ENCODE measurements at regions not wholly inside any gene's neighbourhood (a gene's known extent, or its start where the extent isn't known, plus 50 kb on each side); places are given as distances from the start of the nearest gene placed in this dataset.

GRCh38 chr14:29320286-29320685 lies 553.7 kb downstream of the FOXG1 start:
- intact Hi-C loops (cut with DNase I), result no loop called here

DNA sequence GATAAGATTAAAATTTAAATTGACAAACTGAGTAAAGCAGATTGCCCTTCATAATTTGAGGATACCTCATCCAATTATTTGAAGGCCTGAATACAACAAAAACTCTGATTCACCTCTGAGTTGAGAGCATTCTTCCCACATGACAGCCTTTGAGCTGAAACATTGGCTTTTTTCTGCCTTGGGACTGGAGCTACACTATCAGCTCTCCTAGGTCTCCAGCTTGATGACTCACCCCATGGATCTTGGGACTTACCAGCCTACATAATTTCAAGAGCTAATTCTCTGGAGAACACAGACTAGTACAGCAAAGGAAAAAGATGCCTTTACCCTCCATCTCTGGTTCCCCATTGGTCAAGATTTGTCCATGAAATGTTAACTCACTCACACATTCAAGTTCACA lies 555.1 kb downstream of the FOXG1 start:
- no peak for DNase-seq (ENCODE audit: extremely low spot score)
- Histone ChIP-seq H3K9me3 (no peaks in the 10 kb centered on the region), H3K36me3 (no peaks in the 10 kb centered on the region), H3K4me1 (no peaks in the 10 kb centered on the region), H3K27ac (replicated peaks in 1 of 4) (no peak overlapping the region), H3K4me3 (no peak overlapping the region), H3K27me3 (no peaks in the 10 kb centered on the region)
- intact Hi-C loops (cut with DNase I), result no loop called here
- TF ChIP-seq POLR2AphosphoS5 (IDR thresholded peaks at IDR 0.05), result no peak
- TF ChIP-seq EP300 (IDR thresholded peaks at IDR 0.05), result no peak
- no peak for TF ChIP-seq POLR2A (IDR thresholded peaks at IDR 0.05; ENCODE audit: low read depth)
- no peak for TF ChIP-seq CTCF (IDR thresholded peaks at IDR 0.05)

More at GRCh38 chr14:29320286-29320685, 553.7 kb downstream of the FOXG1 start:
- no peak for DNase-seq (ENCODE audit: extremely low spot score)
- TF ChIP-seq POLR2A (IDR thresholded peaks at IDR 0.05; ENCODE audit: low read depth) (no peak), EP300 (IDR thresholded peaks at IDR 0.05) (no peak), POLR2AphosphoS5 (IDR thresholded peaks at IDR 0.05) (no peak), CTCF (IDR thresholded peaks at IDR 0.05) (no peak)
- H3K9me3 ChIP-seq, result no peaks in the 10 kb centered on the region
- H3K4me3 ChIP-seq, result no peak overlapping the region
- H3K4me1 ChIP-seq, result no peaks in the 10 kb centered on the region
- H3K27ac ChIP-seq (replicated peaks in 1 of 4), result no peak overlapping the region
- 100% methylated on average over 1 of the region's 1 CpG for WGBS
- H3K36me3 ChIP-seq, result no peaks in the 10 kb centered on the region
- no peaks in the 10 kb centered on the region for H3K27me3 ChIP-seq

DNA sequence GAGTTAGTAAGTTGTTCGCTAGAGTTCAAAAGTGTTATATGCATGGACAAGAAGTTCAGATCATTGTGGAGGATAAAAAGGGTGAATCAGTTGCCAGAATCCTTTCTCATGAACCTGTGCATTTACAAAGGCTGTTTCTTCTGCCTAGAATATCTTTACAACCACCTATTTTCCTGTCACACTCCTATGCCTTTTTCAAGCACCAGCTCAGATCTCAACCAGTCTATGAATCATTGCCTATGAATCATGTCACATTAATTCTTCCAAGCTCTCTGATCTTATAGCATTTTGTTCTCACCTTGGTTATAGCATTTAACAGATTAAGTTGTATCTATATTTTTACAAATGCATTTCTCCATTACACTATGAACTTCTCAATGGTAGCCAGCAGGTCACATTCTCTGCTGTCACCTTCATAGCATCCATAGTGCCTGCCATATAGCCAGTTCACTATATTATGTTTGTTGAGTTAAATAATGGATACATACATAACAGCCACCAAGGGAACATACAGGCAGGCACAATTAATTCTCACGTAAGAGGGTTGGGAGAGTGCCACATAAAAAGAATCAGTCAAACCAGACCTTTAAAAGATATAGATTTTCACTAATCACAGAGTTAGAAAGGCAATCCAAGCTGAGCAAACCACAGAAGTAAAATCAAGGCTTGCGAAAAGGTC lies 573.0 kb downstream of the FOXG1 start:
- TF ChIP-seq EP300 (IDR thresholded peaks at IDR 0.05) (no peak), POLR2AphosphoS5 (IDR thresholded peaks at IDR 0.05) (no peak), CTCF (IDR thresholded peaks at IDR 0.05) (no peak), POLR2A (IDR thresholded peaks at IDR 0.05; ENCODE audit: low read depth) (no peak)

DNA sequence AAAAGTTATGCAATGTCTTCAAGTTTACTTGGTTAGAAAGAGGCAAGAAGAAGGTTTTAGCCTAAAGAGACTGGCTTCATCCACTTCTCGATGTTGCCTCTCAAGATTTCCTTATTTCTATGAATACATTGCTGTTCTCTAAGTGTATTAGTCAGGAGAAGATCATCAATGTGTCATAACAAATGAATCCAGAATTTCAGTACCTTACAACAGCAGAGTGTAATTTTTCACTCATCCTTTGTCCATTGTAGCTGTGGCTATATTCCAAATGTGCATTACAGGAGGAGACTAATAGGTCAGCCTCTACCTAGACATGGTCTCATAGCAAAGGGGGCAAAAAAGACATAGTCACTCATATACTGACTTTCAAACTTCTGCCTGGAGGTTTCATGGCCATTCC lies 579.1 kb downstream of the PRKD1 start:
- Histone ChIP-seq H3K9me3 (no peaks in the 10 kb centered on the region), H3K36me3 (no peaks in the 10 kb centered on the region), H3K4me3 (no peak overlapping the region), H3K27me3 (no peaks in the 10 kb centered on the region), H3K27ac (replicated peaks in 1 of 4) (no peak overlapping the region), H3K4me1 (no peaks in the 10 kb centered on the region)
- WGBS, result 78% methylated on average over 1 of the region's 1 CpG
- intact Hi-C loops (cut with DNase I), result no loop called here
- TF ChIP-seq POLR2AphosphoS5 (IDR thresholded peaks at IDR 0.05) (no peak), CTCF (IDR thresholded peaks at IDR 0.05) (no peak), POLR2A (IDR thresholded peaks at IDR 0.05; ENCODE audit: low read depth) (no peak), EP300 (IDR thresholded peaks at IDR 0.05) (no peak)
- DNase-seq (ENCODE audit: extremely low spot score), result no peak

More for the DNA sequence above, 573.0 kb downstream of the FOXG1 start:
- Histone ChIP-seq H3K9me3 (peaks cover 0 to 4% (median 0%) of the 10 kb centered on the region in 4 donors), H3K27ac (replicated peaks in 1 of 4) (no peak overlapping the region), H3K27me3 (no peaks in the 10 kb centered on the region), H3K36me3 (no peaks in the 10 kb centered on the region), H3K4me3 (no peak overlapping the region), H3K4me1 (no peaks in the 10 kb centered on the region)
- DNase-seq (ENCODE audit: extremely low spot score), result no peak
- intact Hi-C loops (cut with DNase I), result no loop called here
- 84% methylated on average over 3 of the region's 3 CpGs for WGBS

- Histone ChIP-seq H3K36me3 (no peaks in the 10 kb centered on the region), H3K9me3 (no peaks in the 10 kb centered on the region), H3K27ac (replicated peaks in 1 of 4) (no peak overlapping the region), H3K4me3 (no peak overlapping the region), H3K27me3 (no peaks in the 10 kb centered on the region), H3K4me1 (no peaks in the 10 kb centered on the region)
- intact Hi-C loops (cut with DNase I), result no loop called here
- 80% methylated on average over 3 of the region's 3 CpGs for WGBS
- TF ChIP-seq POLR2A (IDR thresholded peaks at IDR 0.05; ENCODE audit: low read depth) (no peak), CTCF (IDR thresholded peaks at IDR 0.05) (no peak), POLR2AphosphoS5 (IDR thresholded peaks at IDR 0.05) (no peak)
- no peak for DNase-seq (ENCODE audit: extremely low spot score)
These were observed 577.2 kb downstream of the PRKD1 start for GRCh38 chr14:29350496-29350895.
